8988T (cell line): ENCODE measurements at regions not wholly inside any gene's neighbourhood (a gene's known extent, or its start where the extent isn't known, plus 50 kb on each side); places are given as distances from the start of the nearest gene placed in this dataset.
"Not testable (repeated sequence)": the region's sequence is repeated elsewhere in the genome, so short reads cannot be mapped to it uniquely, and the experiment has no call there.

ENCODE experiments used
- DNase-seq: peaks from one replicate; pipeline ENCODE4 v3.0.0; 2011

GRCh38 chr18:6537475-6537874 lies 122.8 kb upstream of the L3MBTL4 start:
- DNase-seq: no peak

GRCh38 chr18:6541131-6541679 lies 126.5 kb upstream of the L3MBTL4 start:
- DNase-seq: not testable (repeated sequence)

GRCh38 chr18:6542296-6542695 lies 127.6 kb upstream of the L3MBTL4 start:
- no peak for DNase-seq

GRCh38 chr18:6543330-6543908 lies 128.7 kb upstream of the L3MBTL4 start:
- no peak for DNase-seq

- no peak for DNase-seq
Measured at GRCh38 chr18:6546229-6546628, 131.5 kb upstream of the L3MBTL4 start.

- no peak for DNase-seq
Measured at GRCh38 chr18:6547476-6547875, 132.8 kb upstream of the L3MBTL4 start.

- no peak for DNase-seq
Measured at GRCh38 chr18:6553234-6553900, 138.7 kb upstream of the L3MBTL4 start.

- no peak for DNase-seq
Measured at GRCh38 chr18:6557057-6557769, 142.5 kb upstream of the L3MBTL4 start.

- no peak for DNase-seq
Measured at GRCh38 chr18:6557770-6558248, 143.1 kb upstream of the L3MBTL4 start.

GRCh38 chr18:6558446-6559156 lies 143.9 kb upstream of the L3MBTL4 start:
- no peak for DNase-seq

- DNase-seq: no peak
Measured at GRCh38 chr18:6559296-6559695, 144.6 kb upstream of the L3MBTL4 start.

GRCh38 chr18:6561016-6561415 lies 146.3 kb upstream of the L3MBTL4 start:
- no peak for DNase-seq

GRCh38 chr18:6561420-6561861 lies 146.7 kb upstream of the L3MBTL4 start:
- DNase-seq: no peak

- DNase-seq: no peak
Measured at GRCh38 chr18:6561862-6562291, 147.2 kb upstream of the L3MBTL4 start.

- no peak for DNase-seq
Measured at GRCh38 chr18:6563896-6564295, 149.2 kb upstream of the L3MBTL4 start.

GRCh38 chr18:6564950-6565814 lies 150.5 kb upstream of the L3MBTL4 start:
- DNase-seq: no peak

- no peak for DNase-seq
Measured at GRCh38 chr18:6565815-6566081, 151.0 kb upstream of the L3MBTL4 start.

GRCh38 chr18:6566338-6566911 lies 151.7 kb upstream of the L3MBTL4 start:
- DNase-seq: no peak

GRCh38 chr18:6569813-6570212 lies 155.1 kb upstream of the L3MBTL4 start:
- DNase-seq: no peak

- no peak for DNase-seq
Measured at GRCh38 chr18:6570581-6571238, 156.0 kb upstream of the L3MBTL4 start.

GRCh38 chr18:6571239-6571602 lies 156.5 kb upstream of the L3MBTL4 start:
- DNase-seq: no peak
